A673 (cell line): ENCODE measurements at regions not wholly inside any gene's neighbourhood (a gene's known extent, or its start where the extent isn't known, plus 50 kb on each side); places are given as distances from the start of the nearest gene placed in this dataset.

Experiments
- BruUV-seq: library from RNA; stranded (reverse); fragments of 400-500 nt; replicated peaks from 2 replicates; lab custom pipeline; 2021; lab: Mats Ljungman, UMichigan
- CTCF ChIA-PET: fragments of 300-600 bp; sonication (Branson Sonifier 250); formaldehyde crosslinking; loops from one replicate; lab custom pipeline; 2022; ENCODE audit warnings: antibody characterized with exemption; lab: Charles Lee
- POLR2A ChIA-PET: fragments of 300-600 bp; sonication (Branson Sonifier 250); formaldehyde crosslinking; loops from one replicate; lab custom pipeline; 2022; ENCODE audit warnings: antibody characterized with exemption; ENCODE audit not compliant: low non-redundant PET; lab: Charles Lee
- DNase-seq: peaks from one replicate; pipeline ENCODE4 v3.0.0-alpha.2; 2015; ENCODE audit warnings: low spot score
- H3K27ac ChIP-seq: fragments of 200-600 bp; sonication (generic); 2 replicates; pipeline ENCODE4 v1.5.1; 2016; ENCODE audit warnings: mixed run types, low read depth, mild to moderate bottlenecking, mixed read lengths, antibody characterized with exemption, low read length; ENCODE audit not compliant: poor library complexity, severe bottlenecking
- H3K27me3 ChIP-seq: fragments of 200-600 bp; sonication (generic); replicated peaks from 2 replicates; pipeline ENCODE4 v1.6.1; 2017; ENCODE audit warnings: mixed run types, low read depth, mild to moderate bottlenecking, mixed read lengths, antibody characterized with exemption, low read length; ENCODE audit not compliant: insufficient read depth, poor library complexity
- H3K36me3 ChIP-seq: fragments of 200-600 bp; sonication (generic); 2 replicates; pipeline ENCODE4 v1.6.1; 2016; ENCODE audit warnings: mixed run types, mild to moderate bottlenecking, mixed read lengths, antibody characterized with exemption, low read length; ENCODE audit not compliant: insufficient read depth, poor library complexity, severe bottlenecking
- H3K4me1 ChIP-seq: fragments of 200-600 bp; sonication (generic); 2 replicates; pipeline ENCODE4 v1.6.1; 2017; ENCODE audit warnings: mixed run types, mild to moderate bottlenecking, mixed read lengths, antibody characterized with exemption, low read length; ENCODE audit not compliant: insufficient read depth, poor library complexity, severe bottlenecking
- H3K4me3 ChIP-seq: fragments of 200-600 bp; sonication (generic); 2 replicates; pipeline ENCODE4 v1.5.1; 2016; ENCODE audit warnings: low read depth, mixed run types, mild to moderate bottlenecking, mixed read lengths, low read length; ENCODE audit not compliant: poor library complexity, severe bottlenecking
- H3K9me3 ChIP-seq: fragments of 200-600 bp; sonication (generic); 2 replicates; pipeline ENCODE4 v1.6.1; 2016; ENCODE audit warnings: mixed run types, low read depth, mild to moderate bottlenecking, mixed read lengths, antibody characterized with exemption, low read length; ENCODE audit not compliant: poor library complexity, severe bottlenecking
- CTCF ChIP-seq: fragments of 300-800, 200-600 bp; sonication (generic); conservative IDR thresholded peaks from 2 replicates; pipeline ENCODE4 v1.5.1; 2017; ENCODE audit warnings: low read depth, mild to moderate bottlenecking, antibody characterized with exemption, low read length, moderate library complexity, mixed read lengths
- EZH2 ChIP-seq: fragments of 200-600 bp; sonication (generic); IDR thresholded peaks from 2 replicates; pipeline ENCODE4 v1.6.1; 2017; ENCODE audit warnings: borderline replicate concordance, low read depth, mild to moderate bottlenecking, mixed read lengths, antibody characterized with exemption, low read length; ENCODE audit not compliant: poor library complexity, severe bottlenecking
- intact Hi-C: fragments of 100-400 bp; cut with micrococcal nuclease; formaldehyde crosslinking; loops from one replicate; pipeline ENCODE4 v1.10.0; 2022; ENCODE audit not compliant: unreplicated experiment

- TF ChIP-seq EZH2 (no peak), CTCF (no peak)
Observed at GRCh38 chr1:55886856-55887712, 671.9 kb upstream of the USP24 start.

GRCh38 chr1:55885619-55886018 lies 670.5 kb upstream of the USP24 start:
- Histone ChIP-seq H3K27me3 (no peaks in the 10 kb centered on the region), H3K9me3 (no peaks in the 10 kb centered on the region), H3K4me1 (no peaks in the 10 kb centered on the region), H3K4me3 (no peak overlapping the region), H3K36me3 (no peaks in the 10 kb centered on the region), H3K27ac (no peak overlapping the region)
- TF ChIP-seq CTCF (no peak), EZH2 (no peak)
- no peak for DNase-seq
- POLR2A ChIA-PET, result no interaction called here
- intact Hi-C loops, result no loop called here
- no TSS peak for BruUV-seq
- CTCF ChIA-PET, result no interaction called here

More at GRCh38 chr1:55886856-55887712, 671.9 kb upstream of the USP24 start:
- no peaks in the 10 kb centered on the region for H3K27me3 ChIP-seq
- no peak overlapping the region for H3K27ac ChIP-seq
- POLR2A ChIA-PET, result no interaction called here
- CTCF ChIA-PET, result no interaction called here
- no peak overlapping the region for H3K4me3 ChIP-seq
- H3K36me3 ChIP-seq, result no peaks in the 10 kb centered on the region
- intact Hi-C loops, result no loop called here
- H3K9me3 ChIP-seq, result no peaks in the 10 kb centered on the region
- DNase-seq, result no peak
- BruUV-seq, result no TSS peak
- H3K4me1 ChIP-seq, result no peaks in the 10 kb centered on the region

DNA sequence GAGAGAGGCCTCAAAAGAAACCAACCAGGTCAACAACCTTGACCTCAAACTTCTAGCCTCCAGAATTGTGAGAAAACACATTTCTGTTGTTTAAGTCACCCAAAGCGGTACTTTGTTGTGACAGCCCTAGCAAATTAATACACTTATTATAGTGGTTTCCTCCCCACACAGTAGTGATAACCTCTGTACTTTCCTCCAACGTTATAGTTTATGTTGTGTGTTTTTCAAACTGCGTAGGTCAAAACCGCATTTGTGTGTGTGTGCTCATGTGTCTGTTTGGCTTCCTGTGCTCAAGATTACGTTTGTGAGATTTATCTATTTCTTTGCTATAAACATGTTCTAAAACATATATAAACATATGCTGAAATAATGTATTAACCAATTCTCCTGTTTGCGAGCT lies 667.8 kb upstream of the USP24 start:
- no TSS peak for BruUV-seq
- DNase-seq, result no peak
- POLR2A ChIA-PET, result no interaction called here
- H3K4me1 ChIP-seq, result no peaks in the 10 kb centered on the region
- H3K27me3 ChIP-seq, result no peaks in the 10 kb centered on the region
- TF ChIP-seq CTCF (no peak), EZH2 (no peak)
- intact Hi-C loops, result no loop called here
- no peaks in the 10 kb centered on the region for H3K9me3 ChIP-seq
- no peak overlapping the region for H3K4me3 ChIP-seq
- H3K27ac ChIP-seq, result no peak overlapping the region
- H3K36me3 ChIP-seq, result no peaks in the 10 kb centered on the region
- CTCF ChIA-PET, result no interaction called here
